Tibial artery (tissue), 4 donors: ENCODE measurements at regions not wholly inside any gene's neighbourhood (a gene's known extent, or its start where the extent isn't known, plus 50 kb on each side); places are given as distances from the start of the nearest gene placed in this dataset.

Source experiments
- DNase-seq, 2 donors: peaks; one replicate each; pipeline ENCODE4 v3.0.0-alpha.2; 2019
- H3K27ac ChIP-seq, 2 donors: fragments of 200-600 bp; sonication (generic) in 1 of 2; 1 replicate in 1 of 2; 2 replicates in 1 of 2; pipeline ENCODE4 v1.5.1; 2018 to 2019; ENCODE audit warnings: mild to moderate bottlenecking in 1 of 2
- H3K27me3 ChIP-seq, 2 donors: fragments of 200-600 bp; sonication (generic) in 1 of 2; one replicate each; pipeline versions ENCODE4 v1.5.1 to v1.6.0; 2016 to 2019
- H3K36me3 ChIP-seq, 3 donors: fragments of 200-600 bp; sonication (generic) in 2 of 3; one replicate each; pipeline ENCODE4 v1.5.1; 2016 to 2019; ENCODE audit warnings: mild to moderate bottlenecking in 2 of 3
- H3K4me1 ChIP-seq, 4 donors: fragments of 200-600 bp; sonication (generic) in 2 of 4; 1 replicate in 3 of 4; 2 replicates in 1 of 4; pipeline ENCODE4 v1.5.1; 2016 to 2019
- H3K4me3 ChIP-seq, 2 donors: fragments of 200-600 bp; sonication (generic) in 1 of 2; 1 replicate in 1 of 2; 2 replicates in 1 of 2; pipeline ENCODE4 v1.5.1; 2018 to 2019; ENCODE audit warnings: mild to moderate bottlenecking in 2 of 2
- H3K9me3 ChIP-seq, 3 donors: fragments of 200-600 bp; sonication (generic) in 1 of 3; one replicate each; pipeline ENCODE4 v1.5.1; 2016 to 2019
- intact Hi-C: fragments of 100-400 bp; cut with DNase I; formaldehyde crosslinking; loops from one replicate; pipeline ENCODE4 v1.15.0; 2023; ENCODE audit warnings: low total_unique reads
- TF ChIP-seq, protein P1 (sequence below), 2 experiments: fragments of 200-600 bp in 1 of 2; fragments of 450-650 bp in 1 of 2; IDR thresholded peaks; one replicate each; pipeline ENCODE4 v1.5.1; 2017 to 2019; ENCODE audit warnings: antibody characterized with exemption in 2 of 2, mild to moderate bottlenecking in 1 of 2, moderate library complexity in 1 of 2

DNA sequence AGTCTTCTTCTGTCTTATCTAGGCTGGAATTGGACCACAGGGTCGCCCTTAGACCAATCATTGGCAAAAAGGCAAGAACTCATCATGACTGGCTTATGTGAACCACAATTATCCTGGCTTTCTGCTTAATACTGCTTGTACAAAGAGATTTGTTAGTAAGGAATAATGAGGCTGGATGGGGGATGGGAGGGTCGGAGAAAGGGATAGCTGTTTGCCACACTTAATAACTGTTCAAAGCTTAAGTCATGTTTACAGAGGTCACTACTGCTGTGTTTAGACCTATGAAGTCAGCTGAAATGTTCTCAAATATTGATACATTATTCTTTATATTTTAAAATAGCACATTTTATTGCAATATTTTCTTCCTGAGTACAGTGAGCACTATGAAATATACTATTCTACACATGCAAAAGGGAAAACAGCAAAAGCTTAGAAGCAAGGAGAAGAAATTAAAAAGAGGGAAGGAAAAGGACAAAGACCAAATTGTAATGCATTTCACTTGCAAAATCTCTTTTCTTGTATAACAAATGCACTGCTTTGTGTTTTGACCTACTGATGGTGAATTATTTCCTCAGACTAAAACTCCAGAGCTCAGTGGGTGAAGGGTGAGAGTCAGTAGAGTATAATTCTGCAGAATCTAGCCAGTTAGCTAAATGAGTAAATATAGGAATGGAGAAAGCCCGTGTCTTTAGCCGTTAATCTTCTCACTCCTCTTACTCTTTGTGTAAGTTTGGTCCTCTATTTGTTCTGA, 404.9 kb upstream of the ZNF608 start:
- no peak overlapping the region for H3K4me3 ChIP-seq
- intact Hi-C loops = no loop called here
- no peak overlapping the region for H3K27ac ChIP-seq
- no peaks in the 10 kb centered on the region for H3K36me3 ChIP-seq
- TF ChIP-seq, protein P1, sequence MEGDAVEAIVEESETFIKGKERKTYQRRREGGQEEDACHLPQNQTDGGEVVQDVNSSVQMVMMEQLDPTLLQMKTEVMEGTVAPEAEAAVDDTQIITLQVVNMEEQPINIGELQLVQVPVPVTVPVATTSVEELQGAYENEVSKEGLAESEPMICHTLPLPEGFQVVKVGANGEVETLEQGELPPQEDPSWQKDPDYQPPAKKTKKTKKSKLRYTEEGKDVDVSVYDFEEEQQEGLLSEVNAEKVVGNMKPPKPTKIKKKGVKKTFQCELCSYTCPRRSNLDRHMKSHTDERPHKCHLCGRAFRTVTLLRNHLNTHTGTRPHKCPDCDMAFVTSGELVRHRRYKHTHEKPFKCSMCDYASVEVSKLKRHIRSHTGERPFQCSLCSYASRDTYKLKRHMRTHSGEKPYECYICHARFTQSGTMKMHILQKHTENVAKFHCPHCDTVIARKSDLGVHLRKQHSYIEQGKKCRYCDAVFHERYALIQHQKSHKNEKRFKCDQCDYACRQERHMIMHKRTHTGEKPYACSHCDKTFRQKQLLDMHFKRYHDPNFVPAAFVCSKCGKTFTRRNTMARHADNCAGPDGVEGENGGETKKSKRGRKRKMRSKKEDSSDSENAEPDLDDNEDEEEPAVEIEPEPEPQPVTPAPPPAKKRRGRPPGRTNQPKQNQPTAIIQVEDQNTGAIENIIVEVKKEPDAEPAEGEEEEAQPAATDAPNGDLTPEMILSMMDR (IDR thresholded peaks at IDR 0.05) = no peak
- DNase-seq = no peak
- no peaks in the 10 kb centered on the region for H3K4me1 ChIP-seq
- no peaks in the 10 kb centered on the region for H3K27me3 ChIP-seq
- no peaks in the 10 kb centered on the region for H3K9me3 ChIP-seq

DNA sequence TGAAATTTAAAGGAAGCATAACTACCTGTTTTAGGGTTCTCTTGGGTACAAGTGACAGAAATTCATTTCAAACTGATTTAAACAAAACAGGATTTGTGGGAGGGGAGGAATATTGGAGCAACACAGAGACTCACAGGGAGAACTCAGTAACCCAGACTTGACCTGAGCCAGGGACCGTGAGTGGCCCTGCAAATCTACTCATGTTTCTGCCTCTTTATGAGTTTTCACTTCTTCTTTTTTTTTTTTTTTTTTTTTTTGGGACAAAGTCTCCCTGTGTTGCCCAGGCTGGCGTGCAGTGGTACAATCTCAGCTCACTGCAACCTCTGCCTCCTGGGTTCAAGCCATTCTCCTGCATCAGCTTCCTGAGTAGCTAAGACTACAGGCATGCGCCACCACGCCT, 405.6 kb upstream of the ZNF608 start:
- TF ChIP-seq, protein P1 (IDR thresholded peaks at IDR 0.05) = no peak
- intact Hi-C loops = no loop called here
- Histone ChIP-seq H3K27ac (no peak overlapping the region), H3K9me3 (no peaks in the 10 kb centered on the region), H3K27me3 (no peaks in the 10 kb centered on the region), H3K36me3 (no peaks in the 10 kb centered on the region), H3K4me3 (no peak overlapping the region), H3K4me1 (no peaks in the 10 kb centered on the region)
- no peak for DNase-seq

DNA sequence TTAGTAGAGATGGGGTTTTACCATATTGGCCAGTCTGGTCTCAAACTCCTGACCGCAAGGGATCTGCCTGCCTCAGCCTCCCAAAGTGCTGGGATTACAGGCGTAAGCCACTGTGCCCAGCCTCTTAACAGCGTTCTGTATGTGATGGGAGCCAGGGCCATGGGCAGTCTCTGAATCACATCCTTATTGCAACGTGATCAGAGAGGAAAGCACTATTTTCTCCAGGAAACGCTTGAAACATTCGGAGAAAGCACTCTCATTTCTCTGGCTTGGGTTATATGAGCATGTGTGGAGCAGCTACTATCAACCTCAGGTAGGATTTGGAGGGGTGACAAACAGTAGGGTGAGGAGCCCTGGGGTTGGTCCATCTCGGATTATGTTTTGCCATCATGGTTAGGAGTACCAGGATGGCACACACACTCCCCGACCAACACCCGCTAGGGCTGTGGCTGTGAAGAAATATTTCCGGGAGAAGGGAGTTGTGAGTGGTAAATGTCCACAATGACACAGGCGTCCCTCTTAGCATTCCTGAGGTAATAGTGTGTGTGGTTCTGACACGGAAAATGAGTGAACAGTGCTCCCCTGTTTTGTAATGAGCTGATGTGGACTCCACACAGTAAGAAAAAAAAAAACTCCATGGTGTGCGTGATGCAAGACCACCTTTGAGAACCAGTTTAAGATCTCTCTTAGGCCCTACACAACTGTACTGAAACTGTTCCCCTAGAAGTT, 406.2 kb upstream of the ZNF608 start:
- H3K4me1 ChIP-seq = no peaks in the 10 kb centered on the region
- H3K4me3 ChIP-seq = no peak overlapping the region
- H3K27ac ChIP-seq = no peak overlapping the region
- TF ChIP-seq, protein P1 (IDR thresholded peaks at IDR 0.05) = no peak
- intact Hi-C loops = no loop called here
- DNase-seq = no peak
- H3K36me3 ChIP-seq = no peaks in the 10 kb centered on the region
- no peaks in the 10 kb centered on the region for H3K9me3 ChIP-seq
- H3K27me3 ChIP-seq = no peaks in the 10 kb centered on the region

DNA sequence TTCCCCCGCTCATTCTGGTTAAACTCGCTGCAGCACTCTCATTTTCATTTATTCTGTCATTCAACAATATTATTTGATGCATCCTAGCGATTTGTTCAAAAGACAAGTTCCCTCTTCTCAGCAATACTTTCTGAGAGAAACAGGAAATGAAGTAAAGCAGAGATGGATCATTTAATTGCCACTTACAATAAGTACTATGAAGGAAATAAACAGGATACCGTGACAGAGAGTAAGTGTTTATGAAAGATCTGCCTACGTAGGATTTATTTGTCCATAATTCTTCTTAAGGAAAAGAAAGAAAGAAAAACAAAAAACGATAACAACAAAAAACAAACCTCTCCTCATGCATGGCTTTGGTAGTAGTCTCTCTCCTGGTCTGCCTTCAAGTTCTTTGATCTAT, 406.8 kb upstream of the ZNF608 start:
- no peaks in the 10 kb centered on the region for H3K27me3 ChIP-seq
- intact Hi-C loops = no loop called here
- TF ChIP-seq, protein P1 (IDR thresholded peaks at IDR 0.05) = no peak
- no peak for DNase-seq
- H3K4me3 ChIP-seq = no peak overlapping the region
- no peaks in the 10 kb centered on the region for H3K36me3 ChIP-seq
- no peaks in the 10 kb centered on the region for H3K4me1 ChIP-seq
- no peak overlapping the region for H3K27ac ChIP-seq
- no peaks in the 10 kb centered on the region for H3K9me3 ChIP-seq

DNA sequence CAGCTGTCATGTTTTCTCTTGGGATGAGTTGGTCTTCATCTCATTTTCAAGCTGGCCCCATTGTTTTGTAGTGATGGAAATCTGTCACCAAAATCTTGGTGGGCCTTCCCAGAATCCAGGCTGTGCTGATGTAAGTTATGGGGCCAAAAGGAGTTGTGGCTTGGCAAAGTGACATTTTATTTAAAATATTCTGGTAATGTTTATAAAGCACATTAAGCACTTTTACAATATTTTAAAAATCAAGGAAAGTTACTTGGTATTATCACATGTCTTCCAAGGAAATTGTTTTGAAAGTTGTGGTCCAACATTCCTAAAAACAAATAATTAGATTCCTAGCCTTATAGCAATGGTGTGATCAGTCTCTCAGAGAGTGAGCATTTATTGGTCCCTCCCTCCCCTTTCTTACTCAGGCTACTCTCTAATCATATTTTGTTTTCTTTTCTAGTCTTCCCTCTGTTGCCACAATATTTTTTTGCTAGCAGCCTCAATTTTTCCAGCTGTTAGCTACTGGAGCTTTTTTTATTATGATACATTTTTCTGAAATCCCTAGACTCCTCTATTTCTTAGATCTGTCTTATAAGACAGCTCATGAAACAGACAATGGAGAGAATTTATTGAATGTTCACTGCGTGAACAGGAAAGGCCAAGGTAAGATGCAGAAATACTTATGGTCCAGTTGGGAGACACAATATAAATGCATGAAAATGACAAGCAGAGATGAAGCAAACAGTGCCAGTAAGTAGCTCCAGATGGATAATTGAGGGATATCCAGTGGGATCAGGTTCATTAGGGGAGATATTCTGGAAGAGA, 408.1 kb upstream of the ZNF608 start:
- TF ChIP-seq, protein P1 (IDR thresholded peaks at IDR 0.05) = no peak
- no peaks in the 10 kb centered on the region for H3K9me3 ChIP-seq
- intact Hi-C loops = no loop called here

More for the DNA sequence above, 408.1 kb upstream of the ZNF608 start:
- H3K4me3 ChIP-seq = no peak overlapping the region
- H3K4me1 ChIP-seq = no peaks in the 10 kb centered on the region
- no peaks in the 10 kb centered on the region for H3K36me3 ChIP-seq
- no peaks in the 10 kb centered on the region for H3K27me3 ChIP-seq
- H3K27ac ChIP-seq = no peak overlapping the region
- DNase-seq = no peak
